HCT116 (cell line): ENCODE measurements at regions not wholly inside any gene's neighbourhood (a gene's known extent, or its start where the extent isn't known, plus 50 kb on each side); places are given as distances from the start of the nearest gene placed in this dataset.
A peak's percentile ranks its signal among the peaks of the same experiment; 100 is the strongest.

ENCODE experiments used
- ATAC-seq: fragments of 200-7000 bp; cut with Tn5 transposase; 2 replicates; pipeline ENCODE4 v1.9.1; 2020; ENCODE audit warnings: mild to moderate bottlenecking, moderate library complexity
- BruUV-seq: library from RNA; stranded (reverse); fragments of 400-500 nt; replicated peaks from 2 replicates; lab custom pipeline; 2021; lab: Mats Ljungman, UMichigan
- CTCF ChIA-PET: fragments of 300-600 bp; sonication (Branson Sonifier 250); formaldehyde crosslinking; loops from one replicate; lab custom pipeline; 2021; ENCODE audit warnings: antibody characterized with exemption; lab: Charles Lee
- POLR2A ChIA-PET: fragments of 300-600, 350-600 bp; sonication (Branson Sonifier 250); formaldehyde crosslinking; loops from one replicate; lab custom pipeline; 2021; ENCODE audit warnings: antibody characterized with exemption; lab: Charles Lee
- RAD21 ChIA-PET, 2 experiments: fragments of 300-600 bp; sonication (Branson Sonifier 250); formaldehyde crosslinking; loops; one replicate each; lab custom pipeline; 2023; ENCODE audit warnings: low total read pairs in 2 of 2; ENCODE audit not compliant: uncharacterized antibody in 2 of 2, unreplicated experiment in 2 of 2, low non-redundant PET in 1 of 2; lab: Charles Lee
- DNase-seq: peaks from one replicate; pipeline ENCODE4 v3.0.0-alpha.2; 2010; ENCODE audit warnings: low read depth, low spot score
- H2AFZ ChIP-seq: fragments of 200-600 bp; shearing (Covaris generic), sonication (generic); 2 replicates; pipeline ENCODE4 v1.6.1; 2017; ENCODE audit warnings: low read depth, mixed run types, mixed read lengths, antibody characterized with exemption, low read length; ENCODE audit not compliant: poor library complexity, severe bottlenecking
- H3K27ac ChIP-seq: 2 replicates; pipeline ENCODE4 v1.5.1; 2012; ENCODE audit warnings: low read depth, low read length
- H3K27me3 ChIP-seq: fragments of 200-600 bp; sonication (generic); 2 replicates; pipeline ENCODE4 v1.6.1; 2016; ENCODE audit warnings: mixed run types, low read length, mixed read lengths; ENCODE audit not compliant: insufficient read depth
- H3K36me3 ChIP-seq, 2 experiments: fragments of 200-500 bp in 1 of 2; fragments of 200-600 bp in 1 of 2; sonication (Bioruptor generic) in 1 of 2; sonication (generic) in 1 of 2; 2 replicates each; pipeline versions ENCODE4 v1.5.1 to v1.6.1; 2014 to 2016; ENCODE audit warnings: low read length in 2 of 2, inconsistent platforms in 1 of 2, mixed read lengths in 1 of 2, mixed run types in 1 of 2; ENCODE audit not compliant: insufficient read depth in 2 of 2, control insufficient read depth in 1 of 2
- H3K4me1 ChIP-seq, 2 experiments: fragments of 200-600 bp in 1 of 2; sonication (generic) in 1 of 2; 2 replicates each; pipeline versions ENCODE4 v1.5.1 to v1.6.1; 2012 to 2017; ENCODE audit warnings: low read length in 2 of 2, inconsistent platforms in 1 of 2, mild to moderate bottlenecking in 1 of 2, mixed read lengths in 1 of 2, mixed run types in 1 of 2, moderate library complexity in 1 of 2; ENCODE audit not compliant: insufficient read depth in 2 of 2, control insufficient read depth in 1 of 2
- H3K4me2 ChIP-seq: fragments of 200-600 bp; sonication (generic); 2 replicates; pipeline ENCODE4 v1.6.1; 2017; ENCODE audit warnings: mixed run types, low read length, mixed read lengths
- H3K4me3 ChIP-seq, 2 experiments: fragments of 200-600 bp in 1 of 2; sonication (generic) in 1 of 2; replicated peaks in 1 of 2; 2 replicates each; pipeline ENCODE4 v1.5.1; 2011 to 2016; ENCODE audit warnings: low read length in 2 of 2, control low read depth in 1 of 2, low read depth in 1 of 2, mild to moderate bottlenecking in 1 of 2, mixed read lengths in 1 of 2, mixed run types in 1 of 2
- H3K79me2 ChIP-seq: fragments of 200-600 bp; sonication (generic); 2 replicates; pipeline ENCODE4 v1.6.1; 2017; ENCODE audit warnings: mild to moderate bottlenecking, mixed run types, low read length, moderate library complexity, mixed read lengths; ENCODE audit not compliant: insufficient read depth
- H3K9ac ChIP-seq: fragments of 200-600 bp; sonication (generic); 2 replicates; pipeline ENCODE4 v1.6.1; 2016; ENCODE audit warnings: low read length, mixed read lengths
- H3K9me2 ChIP-seq: fragments of 200-600 bp; sonication (generic), shearing (Covaris generic); 2 replicates; pipeline ENCODE4 v1.6.1; 2017; ENCODE audit warnings: mixed run types, mild to moderate bottlenecking, moderate library complexity; ENCODE audit not compliant: insufficient read depth
- H3K9me3 ChIP-seq, 2 experiments: fragments of 200-500 bp in 1 of 2; fragments of 200-600 bp in 1 of 2; sonication (Bioruptor generic) in 1 of 2; sonication (generic) in 1 of 2; 2 replicates each; pipeline ENCODE4 v1.6.1; 2014 to 2017; ENCODE audit warnings: low read length in 2 of 2, mixed read lengths in 2 of 2, inconsistent platforms in 1 of 2, low read depth in 1 of 2, mild to moderate bottlenecking in 1 of 2, mixed run types in 1 of 2, moderate library complexity in 1 of 2; ENCODE audit not compliant: control insufficient read depth in 1 of 2, insufficient read depth in 1 of 2
- H4K20me1 ChIP-seq: fragments of 200-600 bp; sonication (generic), shearing (Covaris generic); 2 replicates; pipeline ENCODE4 v1.6.1; 2017; ENCODE audit warnings: mixed run types, mild to moderate bottlenecking, moderate library complexity; ENCODE audit not compliant: insufficient read depth
- ATF3 ChIP-seq: IDR thresholded peaks from 2 replicates; pipeline ENCODE4 v1.6.1; 2012
- EGR1 ChIP-seq: IDR thresholded peaks from 2 replicates; pipeline ENCODE4 v1.6.1; 2012; ENCODE audit warnings: low read depth
- ELF1 ChIP-seq: IDR thresholded peaks from 2 replicates; pipeline ENCODE4 v1.6.1; 2012; ENCODE audit warnings: low read depth, borderline replicate concordance
- FOSL1 ChIP-seq: IDR thresholded peaks from 2 replicates; pipeline ENCODE4 v1.6.1; 2012; ENCODE audit warnings: low read depth
- POLR2A ChIP-seq: IDR thresholded peaks from 2 replicates; pipeline ENCODE4 v1.7.0; 2011; ENCODE audit warnings: borderline replicate concordance; ENCODE audit not compliant: insufficient read depth, insufficient read length; ENCODE audit errors: extremely low read depth
- REST ChIP-seq: IDR thresholded peaks from 2 replicates; pipeline ENCODE4 v1.6.1; 2012; ENCODE audit warnings: low read depth
- SIN3A ChIP-seq: IDR thresholded peaks from 2 replicates; pipeline ENCODE4 v1.6.1; 2012; ENCODE audit warnings: low read depth
- SP1 ChIP-seq: IDR thresholded peaks from 2 replicates; pipeline ENCODE4 v1.6.1; 2012; ENCODE audit warnings: low read depth
- SRF ChIP-seq: IDR thresholded peaks from 2 replicates; pipeline ENCODE4 v1.6.1; 2012; ENCODE audit warnings: low read depth
- TCF7L2 ChIP-seq: IDR thresholded peaks from 2 replicates; pipeline ENCODE4 v1.7.0; 2011; ENCODE audit warnings: borderline replicate concordance, inconsistent platforms; ENCODE audit not compliant: insufficient read depth, insufficient read length; ENCODE audit errors: extremely low read depth
- YY1 ChIP-seq: IDR thresholded peaks from 2 replicates; pipeline ENCODE4 v1.6.1; 2011; ENCODE audit warnings: low read length, low read depth, moderate library complexity, mild to moderate bottlenecking; ENCODE audit not compliant: insufficient replicate concordance; ENCODE audit errors: extremely low read depth
- ZFX ChIP-seq: fragments of 450-650 bp; IDR thresholded peaks from 2 replicates; pipeline ENCODE4 v1.6.1; 2017
- intact Hi-C: fragments of 100-400 bp; cut with micrococcal nuclease; formaldehyde crosslinking; loops from 2 replicates; pipeline ENCODE4 v1.10.0; 2022

- no peak for TF ChIP-seq ATF3
- no peak for TF ChIP-seq SP1
- TF ChIP-seq SRF: no peak
These were observed 123.8 kb downstream of the WT1 start (continued) for GRCh38 chr11:32311346-32312065.

GRCh38 chr11:32312206-32312817 lies 123.0 kb downstream of the WT1 start:
- H3K36me3 ChIP-seq: no peaks in the 10 kb centered on the region
- no peaks in the 10 kb centered on the region for H4K20me1 ChIP-seq
- RAD21 ChIA-PET: no interaction called here
- POLR2A ChIA-PET: no interaction called here
- CTCF ChIA-PET: interaction anchor here (0.6 to 1.2 kb wide), 10 partner anchors 9 to 486 kb away, joined by 3 to 18 read pairs (median 3); no protein-coding TSS in a partner anchor
- H3K9ac ChIP-seq: no peak overlapping the region
- no peak overlapping the region for H3K27ac ChIP-seq
- no peak for DNase-seq
- H3K4me1 ChIP-seq: peaks cover 6 to 11% of the 10 kb centered on the region in 2 experiments; a peak in 2 of 4 replicates
- TF ChIP-seq TCF7L2: no peak
- TF ChIP-seq YY1: no peak
- no peak for TF ChIP-seq SIN3A
- no peak for TF ChIP-seq FOSL1
- no peak for TF ChIP-seq ELF1
- no peak for TF ChIP-seq EGR1
- no peak for TF ChIP-seq ZFX
- no peak for TF ChIP-seq ATF3
- TF ChIP-seq POLR2A: no peak
- no peak for TF ChIP-seq REST
- no peak for TF ChIP-seq SP1
- TF ChIP-seq, all 23 proteins: peak for 0
- peak overlapping the region; percentile 95 for H2AFZ ChIP-seq
- H3K4me2 ChIP-seq: peak overlapping the region; percentile 53
- H3K27me3 ChIP-seq: no peaks in the 10 kb centered on the region
- no peaks in the 10 kb centered on the region for H3K9me2 ChIP-seq
- H3K4me3 ChIP-seq: peak overlapping the region in 1 of 2 experiments; percentile 11; a peak in 1 of 4 replicates
- ATAC-seq: 0 out of 2 replicates have a peak, but pooled peaks have one; percentile 3
- H3K9me3 ChIP-seq: no peaks in the 10 kb centered on the region
- no peaks in the 10 kb centered on the region for H3K79me2 ChIP-seq
- no TSS peak for BruUV-seq
- intact Hi-C loops: loop anchor here (2.0 kb wide), 1 partner anchor 302 kb away; no protein-coding TSS in a partner anchor
